GM19324 (cell line): ENCODE measurements at regions not wholly inside any gene's neighbourhood (a gene's known extent, or its start where the extent isn't known, plus 50 kb on each side); places are given as distances from the start of the nearest gene placed in this dataset.

Source experiments
- ATAC-seq: cut with Tn5 transposase; IDR thresholded peaks from one replicate; pipeline ENCODE4 v1.9.1; 2021; ENCODE audit warnings: mild to moderate bottlenecking, moderate library complexity; ENCODE audit not compliant: unreplicated experiment, low FRiP score

GRCh38 chr3:168859143-168859542 lies 763.4 kb upstream of the GOLIM4 start:
- no peak for ATAC-seq

- no peak for ATAC-seq
These were observed 762.6 kb upstream of the GOLIM4 start for GRCh38 chr3:168858327-168858726.

DNA sequence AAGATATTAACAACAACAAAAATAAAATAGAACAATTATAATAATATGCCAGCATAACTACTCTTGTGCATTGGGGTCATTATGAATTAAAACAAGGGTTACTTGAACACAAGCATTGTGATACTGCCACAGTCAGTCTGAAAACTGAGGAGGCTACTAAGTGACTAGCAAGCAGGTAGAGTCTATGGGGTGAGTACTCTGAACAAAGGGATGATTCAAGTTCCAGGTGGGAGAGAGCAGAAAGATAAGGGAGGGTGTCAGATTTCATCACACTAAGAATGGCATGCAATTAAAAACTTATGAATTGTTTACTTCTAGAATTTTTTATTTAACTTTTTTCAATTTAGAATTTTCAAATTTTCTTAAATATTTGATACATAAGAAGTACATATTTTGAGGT lies 754.4 kb upstream of the GOLIM4 start:
- no peak for ATAC-seq

GRCh38 chr3:168847291-168847883 lies 751.7 kb upstream of the GOLIM4 start:
- ATAC-seq = peak; percentile 46

DNA sequence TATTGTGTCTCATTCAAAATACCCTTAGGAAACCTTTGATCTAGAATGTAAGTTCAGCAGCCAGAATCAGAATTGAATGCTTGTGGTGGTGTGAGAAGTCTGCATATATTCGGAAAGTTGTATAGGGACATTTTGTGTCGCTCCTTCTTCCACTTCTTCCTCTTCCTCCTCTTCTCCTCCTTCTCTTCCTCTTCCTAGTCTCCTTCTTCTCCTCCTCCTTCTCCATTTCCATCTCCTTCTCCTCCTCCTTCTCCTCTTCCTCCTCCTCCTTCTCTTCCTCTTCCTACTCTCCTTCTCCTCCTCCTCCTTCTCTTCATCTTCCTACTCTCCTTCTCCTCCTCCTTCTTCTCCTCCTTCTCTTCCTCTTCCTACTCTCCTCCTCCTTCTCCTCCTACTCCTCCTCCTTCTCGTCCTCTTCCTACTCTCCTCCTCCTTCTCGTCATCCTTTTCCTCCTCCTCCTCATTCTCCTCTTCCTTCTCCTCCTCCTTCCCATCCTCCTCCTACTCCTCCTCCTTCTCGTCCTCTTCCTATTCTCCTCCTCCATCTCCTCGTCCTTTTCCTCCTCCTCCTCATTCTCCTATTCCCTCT lies 749.3 kb upstream of the GOLIM4 start:
- no peak for ATAC-seq

DNA sequence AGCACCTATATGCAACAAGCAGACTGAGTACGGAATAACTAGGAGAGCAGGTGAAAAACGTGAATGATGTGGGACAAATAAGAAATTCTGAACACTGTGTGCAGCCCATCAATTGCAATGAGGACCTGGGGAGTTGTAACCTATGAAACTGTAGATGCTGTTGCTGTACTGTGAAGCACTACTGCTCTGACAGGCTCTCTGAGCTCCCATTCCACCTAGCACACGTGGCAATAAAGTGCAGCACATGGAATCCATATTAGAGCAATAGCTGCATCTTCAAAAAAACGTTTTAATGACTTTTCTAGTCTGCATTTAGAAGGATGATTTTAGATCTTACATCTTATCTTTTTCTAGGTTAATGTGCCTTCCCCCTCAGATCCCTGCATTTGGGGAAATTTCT lies 748.7 kb upstream of the GOLIM4 start:
- ATAC-seq = no peak

DNA sequence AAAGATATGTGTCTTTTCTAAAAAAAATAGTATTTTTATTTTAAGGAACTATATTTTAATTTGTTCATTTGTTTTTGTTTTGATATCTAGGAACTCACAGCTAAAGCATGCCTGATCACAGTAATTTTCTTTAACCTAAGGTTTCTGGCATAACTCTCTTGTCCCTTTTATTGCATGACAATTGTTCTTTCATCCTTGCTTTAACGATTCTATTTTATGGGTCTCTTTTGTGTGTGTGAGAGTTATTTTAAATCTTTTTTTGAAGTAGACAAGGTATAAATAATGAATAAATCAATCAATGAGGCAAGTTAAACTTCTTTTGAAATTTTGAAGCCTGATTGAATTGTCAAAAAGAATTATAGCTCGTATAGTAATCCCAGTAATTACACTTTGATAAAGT lies 747.8 kb upstream of the GOLIM4 start:
- ATAC-seq = no peak

DNA sequence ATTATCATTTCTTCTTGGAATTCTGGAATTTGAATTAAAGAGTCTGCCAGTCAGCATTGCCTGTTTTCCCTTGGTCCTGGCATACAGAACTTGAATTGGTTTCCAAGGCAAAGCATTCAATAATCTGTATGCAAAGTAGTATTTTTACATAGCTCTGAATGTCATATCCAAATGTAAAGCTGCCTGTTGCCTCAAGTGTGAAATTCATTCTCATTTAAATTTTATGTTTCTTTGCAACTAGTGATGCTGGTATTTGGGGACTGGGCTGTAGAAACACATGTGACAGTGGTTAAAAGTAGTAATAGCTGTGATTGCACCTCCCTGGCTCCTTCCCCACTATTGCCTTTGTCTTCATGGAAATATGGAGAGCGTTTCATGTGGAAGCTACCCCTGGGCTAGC lies 743.9 kb upstream of the GOLIM4 start:
- ATAC-seq = no peak

GRCh38 chr3:168834558-168834957 lies 738.8 kb upstream of the GOLIM4 start:
- ATAC-seq = no peak

DNA sequence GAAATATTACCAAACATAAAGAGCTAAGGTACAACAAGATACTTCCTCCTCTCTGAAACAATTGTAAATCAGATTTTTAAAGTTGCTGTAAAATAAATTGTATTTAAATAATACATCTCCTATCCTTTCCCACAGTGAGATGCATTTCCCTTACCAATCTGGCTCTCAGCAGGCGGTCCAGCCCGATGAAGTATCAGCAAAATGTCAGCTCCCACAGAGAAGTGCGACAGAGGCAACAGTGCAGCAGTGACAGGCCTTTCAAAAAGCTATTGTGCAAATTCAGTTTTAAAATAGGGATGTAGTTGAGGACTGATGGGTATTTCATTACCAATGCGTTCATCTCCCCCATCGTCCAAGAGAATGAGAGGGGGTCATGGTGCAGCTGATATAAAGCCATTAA lies 733.2 kb upstream of the GOLIM4 start:
- ATAC-seq = no peak

DNA sequence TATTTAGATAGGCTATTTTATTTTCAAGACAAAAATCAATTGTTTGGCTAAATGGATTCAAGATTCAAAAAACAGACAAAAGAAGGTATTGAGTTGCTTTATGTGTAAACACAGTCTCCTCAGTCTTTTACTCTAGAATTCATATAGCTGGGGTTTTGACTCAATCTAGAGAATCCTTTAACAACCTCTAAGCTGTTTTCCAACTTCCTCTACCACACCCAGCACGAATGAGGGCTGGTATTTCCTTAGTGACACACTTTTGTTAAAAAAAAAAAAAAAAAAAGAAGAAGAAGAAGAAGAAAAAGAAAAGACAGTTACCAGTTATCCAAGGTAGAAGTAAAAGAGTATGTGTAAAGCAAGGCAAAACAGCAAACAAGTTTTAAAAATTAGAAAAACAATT lies 732.8 kb upstream of the GOLIM4 start:
- ATAC-seq = no peak

DNA sequence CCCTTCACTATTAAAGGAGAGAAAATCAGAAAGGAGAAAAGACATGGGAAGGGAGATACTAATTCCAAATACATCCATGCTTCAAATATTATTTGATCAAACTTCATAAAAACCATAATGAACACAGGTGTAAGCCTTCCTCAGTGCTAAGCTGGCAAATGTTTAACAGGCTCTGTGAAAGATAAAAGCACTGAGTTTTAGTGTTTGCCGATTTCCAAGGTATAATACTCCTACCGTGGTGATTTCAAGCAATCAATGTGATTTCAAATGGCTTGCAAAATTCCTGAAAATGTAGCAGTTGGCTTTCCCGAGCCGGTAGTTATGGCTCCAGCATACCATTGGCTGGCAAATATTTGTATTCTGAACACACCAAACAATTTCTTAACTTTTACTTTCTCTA lies 732.3 kb upstream of the GOLIM4 start:
- ATAC-seq = no peak

DNA sequence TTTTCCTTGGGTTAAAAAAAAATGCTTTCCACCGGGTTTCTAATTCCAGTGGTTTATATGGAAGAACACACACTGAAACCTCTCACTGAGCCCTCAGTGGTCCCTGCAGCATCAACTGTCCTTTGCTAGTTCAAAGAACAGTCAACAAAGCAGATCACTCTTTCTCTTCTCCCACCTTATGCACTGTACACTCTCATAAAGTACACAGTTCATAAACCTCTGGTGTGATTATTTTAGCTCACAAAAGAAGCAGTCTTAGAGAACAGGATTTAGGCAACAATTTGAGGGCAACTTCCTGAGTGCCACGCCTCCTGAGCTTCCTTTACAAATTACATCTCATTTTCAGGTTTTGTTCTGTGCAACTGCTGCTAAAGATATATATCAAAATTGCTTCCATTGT lies 728.4 kb upstream of the GOLIM4 start:
- no peak for ATAC-seq

DNA sequence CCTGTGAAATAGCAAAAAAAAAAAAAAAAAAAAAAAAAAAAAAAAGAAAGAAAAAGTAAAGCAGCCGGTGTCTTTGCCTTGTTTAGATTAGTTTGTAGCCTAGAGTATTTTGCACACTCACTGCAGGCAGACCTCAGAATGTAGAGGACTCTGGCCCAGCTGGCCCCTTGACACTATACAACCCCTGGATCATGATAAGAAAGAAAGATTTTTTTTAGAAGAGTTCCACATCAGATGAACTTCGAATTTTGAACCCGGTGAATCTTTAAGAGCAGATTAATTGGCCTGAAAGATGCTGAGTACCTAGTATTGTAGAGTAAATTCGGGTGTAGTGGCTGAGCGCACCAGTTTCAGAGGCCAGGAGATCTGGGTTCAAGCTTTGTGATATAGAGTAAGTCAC lies 727.7 kb upstream of the GOLIM4 start:
- no peak for ATAC-seq

DNA sequence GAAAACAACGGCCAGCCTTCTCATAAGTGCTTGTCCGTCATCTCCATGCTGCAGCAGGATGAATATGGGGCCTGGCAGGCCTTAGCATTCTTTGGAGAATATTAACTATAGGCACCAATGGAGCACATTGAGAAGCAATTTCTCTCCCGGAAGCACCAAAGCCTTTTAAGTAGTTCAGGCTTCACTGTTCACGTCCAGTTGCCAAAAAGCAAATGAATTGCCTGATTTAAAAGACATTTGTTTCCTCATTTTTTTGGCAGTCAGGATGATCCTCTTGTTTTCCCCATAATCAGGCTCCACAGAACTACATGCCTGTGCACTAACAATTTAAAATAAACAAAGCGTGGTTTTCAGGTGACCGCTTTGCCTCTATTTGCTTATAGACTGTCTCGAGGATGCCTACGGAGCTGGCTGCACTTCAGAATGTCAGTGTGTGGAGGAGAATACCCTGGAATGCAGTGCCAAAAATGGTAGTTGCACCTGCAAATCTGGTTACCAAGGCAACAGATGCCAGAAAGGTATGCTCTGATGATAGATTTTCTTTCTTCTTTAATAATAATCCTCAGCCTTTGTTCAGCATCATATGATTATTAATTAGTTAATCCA lies 725.2 kb upstream of the GOLIM4 start:
- no peak for ATAC-seq

DNA sequence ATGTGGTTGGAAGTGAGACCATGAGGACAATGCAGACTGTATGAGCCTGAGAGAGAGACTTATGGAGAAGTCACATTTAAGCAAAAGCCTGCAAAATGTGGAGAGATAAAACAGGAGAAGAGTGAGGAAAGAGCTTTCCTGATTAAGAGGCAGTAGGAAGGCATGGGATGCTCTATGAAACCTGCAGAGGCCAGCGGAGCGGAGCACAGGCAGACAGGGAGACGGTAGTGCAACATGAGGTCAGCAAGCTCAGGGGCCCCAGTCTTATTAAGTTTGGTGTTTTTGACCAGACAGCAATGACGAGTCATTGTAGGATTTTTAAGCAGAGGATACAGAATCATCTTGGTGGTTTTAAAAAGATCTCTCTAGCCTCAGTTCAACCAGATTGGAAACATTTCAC lies 721.5 kb upstream of the GOLIM4 start:
- no peak for ATAC-seq

- ATAC-seq = no peak
These were observed 720.2 kb upstream of the GOLIM4 start for GRCh38 chr3:168815946-168816345.

- ATAC-seq = no peak
These were observed 717.6 kb upstream of the GOLIM4 start for GRCh38 chr3:168813225-168813802.

GRCh38 chr3:168812234-168812633 lies 716.5 kb upstream of the GOLIM4 start:
- ATAC-seq = no peak

DNA sequence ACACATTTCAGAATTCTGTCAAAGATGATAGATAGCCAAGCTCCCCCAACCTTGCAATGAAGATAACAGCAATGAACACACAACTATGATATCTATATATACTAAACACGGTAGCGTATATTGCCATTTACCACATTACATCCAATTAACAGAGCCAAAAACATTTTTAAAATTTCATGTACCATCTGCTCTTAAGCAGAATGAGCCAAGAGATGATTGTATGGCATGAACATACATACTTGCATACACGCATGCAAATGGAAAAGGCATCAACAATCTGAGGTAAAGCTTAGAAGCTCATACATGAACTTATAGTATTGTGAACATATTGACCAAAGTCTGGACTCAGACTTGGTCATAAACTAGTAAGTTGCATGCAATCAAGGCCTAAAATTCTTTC lies 712.9 kb upstream of the GOLIM4 start:
- no peak for ATAC-seq

DNA sequence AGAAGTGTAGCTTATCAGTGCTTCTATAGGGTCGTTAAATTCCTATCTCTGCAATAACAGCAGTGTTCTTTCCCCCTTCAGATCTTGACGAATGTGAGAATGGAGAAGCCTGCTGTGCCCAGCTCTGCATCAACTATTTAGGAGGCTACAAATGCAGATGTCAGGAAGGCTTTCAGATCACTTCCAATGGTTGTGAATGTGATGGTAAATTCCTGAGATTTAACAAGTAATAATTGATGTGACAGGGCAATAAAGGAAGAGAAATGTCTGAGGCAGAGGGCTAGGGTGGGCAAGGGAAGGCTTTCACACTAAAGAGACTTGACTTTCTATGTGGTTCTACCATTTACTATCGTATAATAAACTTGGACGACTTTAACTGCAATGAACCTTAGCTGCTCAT lies 711.7 kb upstream of the GOLIM4 start:
- ATAC-seq = no peak

DNA sequence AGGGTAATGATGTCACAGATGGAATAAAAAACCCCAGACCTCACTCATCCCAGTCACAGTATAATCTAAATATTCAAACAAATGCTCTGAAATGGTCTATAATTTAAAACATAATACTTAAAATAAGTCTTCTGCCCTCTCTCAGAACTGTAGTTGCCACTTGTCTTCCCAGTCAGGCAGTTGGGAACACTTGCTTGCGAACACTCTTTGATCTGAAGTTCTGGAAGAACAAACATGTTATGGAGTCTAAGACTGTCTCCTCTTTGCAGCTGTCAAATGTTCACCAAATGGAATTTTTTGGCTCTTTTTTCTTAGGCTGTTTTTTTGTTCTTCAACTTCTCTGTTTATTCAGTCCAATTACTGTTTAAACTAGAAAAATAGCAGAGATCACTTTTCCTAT lies 711.1 kb upstream of the GOLIM4 start:
- no peak for ATAC-seq
